HAP-1 (cell line): ENCODE measurements at regions not wholly inside any gene's neighbourhood (a gene's known extent, or its start where the extent isn't known, plus 50 kb on each side); places are given as distances from the start of the nearest gene placed in this dataset.
A peak's percentile ranks its signal among the peaks of the same experiment; 100 is the strongest.

Experiments
- DNase-seq, 2 experiments: peaks; one replicate each; pipeline ENCODE4 v3.0.0-alpha.2; 2016 to 2020; ENCODE audit warnings: low spot score in 2 of 2
- H3K27me3 ChIP-seq: fragments of 250-450 bp; sonication (Bioruptor Pico); 2 replicates; pipeline ENCODE4 v1.5.1; 2020; ENCODE audit warnings: low read depth, mild to moderate bottlenecking, moderate library complexity
- H3K36me3 ChIP-seq: fragments of 250-450 bp; sonication (Bioruptor Pico); replicated peaks from 2 replicates; pipeline ENCODE4 v1.5.1; 2020; ENCODE audit warnings: mild to moderate bottlenecking
- H3K4me1 ChIP-seq: fragments of 250-450 bp; sonication (Bioruptor Pico); 2 replicates; pipeline ENCODE4 v1.5.1; 2020; ENCODE audit warnings: mild to moderate bottlenecking
- H3K4me3 ChIP-seq: fragments of 250-450 bp; sonication (Bioruptor Pico); 2 replicates; pipeline ENCODE4 v1.5.1; 2020; ENCODE audit warnings: mild to moderate bottlenecking, moderate library complexity
- H3K9me3 ChIP-seq: fragments of 250-450 bp; sonication (Bioruptor Pico); 2 replicates; pipeline ENCODE4 v1.5.1; 2020; ENCODE audit warnings: mild to moderate bottlenecking, moderate library complexity
- in situ Hi-C: fragments of 300-500 bp; cut with MboI; formaldehyde crosslinking; loops from 3 replicates; pipeline ENCODE4 v1.14.3; 2020; ENCODE audit warnings: low sequenced_read_pairs, inconsistent platforms, mixed read lengths

DNA sequence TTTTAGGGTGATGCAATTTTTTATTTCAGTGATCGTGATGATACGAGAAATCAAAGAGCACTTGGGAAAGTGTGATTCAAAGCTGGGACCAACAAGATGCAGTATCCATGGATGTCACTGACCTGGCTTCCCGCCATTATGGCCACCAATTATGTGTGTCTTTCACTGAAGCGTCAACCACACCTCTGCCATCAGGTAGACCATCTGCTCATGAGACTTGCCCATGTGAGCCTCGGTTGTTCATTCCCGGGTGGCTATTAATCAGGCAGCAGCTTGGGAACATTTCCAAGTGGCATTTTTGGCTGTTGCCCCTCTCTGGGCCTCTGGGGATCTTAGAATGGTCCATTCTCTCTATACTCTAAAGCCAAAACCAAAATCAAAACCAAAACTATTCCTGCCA is 436.0 kb upstream of the ADAMTSL1 start:
- no peak for DNase-seq
- Histone ChIP-seq H3K9me3 (no peaks in the 10 kb centered on the region; the same call in 1 of the 2 replicates), H3K27me3 (no peaks in the 10 kb centered on the region), H3K4me1 (peaks cover 5% of the 10 kb centered on the region), H3K4me3 (no peak overlapping the region), H3K36me3 (no peaks in the 10 kb centered on the region)
- in situ Hi-C loops, result no loop called here

DNA sequence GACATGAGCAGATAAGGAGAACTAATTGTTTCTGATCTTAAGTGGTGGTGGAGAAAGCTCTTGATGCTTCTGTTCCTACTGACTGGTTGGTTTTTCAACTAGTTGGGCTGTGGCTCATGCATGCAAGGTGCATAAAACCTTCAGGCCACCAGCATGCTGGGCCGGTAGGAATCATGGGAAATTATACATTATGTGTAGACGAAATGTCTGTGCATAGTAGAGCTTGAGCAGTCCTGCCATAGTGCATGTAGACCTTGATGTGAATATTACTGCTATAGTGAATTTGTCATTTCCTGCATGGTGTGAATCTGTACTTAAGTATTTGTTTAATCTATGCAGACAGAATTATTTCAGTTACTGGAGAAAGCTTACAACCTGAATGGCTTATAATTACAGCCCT is 433.6 kb upstream of the ADAMTSL1 start:
- no peak overlapping the region for H3K4me3 ChIP-seq
- no peaks in the 10 kb centered on the region for H3K9me3 ChIP-seq
- DNase-seq, result no peak
- in situ Hi-C loops, result no loop called here
- H3K36me3 ChIP-seq, result no peaks in the 10 kb centered on the region
- peaks cover 5% of the 10 kb centered on the region for H3K4me1 ChIP-seq
- H3K27me3 ChIP-seq, result no peaks in the 10 kb centered on the region

DNA sequence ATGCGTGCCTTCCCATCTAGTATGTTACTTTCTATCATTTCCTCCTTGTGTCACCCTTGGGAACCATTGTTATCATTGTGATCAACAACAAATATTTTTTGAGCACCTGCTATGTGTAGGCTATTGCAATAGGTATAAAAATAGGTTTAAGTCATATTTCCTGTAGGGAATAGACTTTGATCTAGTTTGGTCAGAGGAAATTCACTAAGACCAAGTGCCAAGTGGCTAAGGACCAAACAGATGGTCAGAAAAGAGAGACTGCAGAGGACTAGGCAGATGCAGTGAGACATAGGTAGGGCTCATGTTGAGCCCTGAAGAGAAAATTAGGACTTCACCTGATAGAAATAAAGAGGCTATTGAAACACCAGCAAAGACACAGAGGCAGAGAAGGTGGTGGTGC is 430.0 kb upstream of the ADAMTSL1 start:
- no peak overlapping the region for H3K4me3 ChIP-seq
- H3K9me3 ChIP-seq, result no peaks in the 10 kb centered on the region
- H3K4me1 ChIP-seq, result no peaks in the 10 kb centered on the region; the same call in 1 of the 2 replicates
- in situ Hi-C loops, result no loop called here
- no peaks in the 10 kb centered on the region for H3K27me3 ChIP-seq
- no peak for DNase-seq
- H3K36me3 ChIP-seq, result no peaks in the 10 kb centered on the region

DNA sequence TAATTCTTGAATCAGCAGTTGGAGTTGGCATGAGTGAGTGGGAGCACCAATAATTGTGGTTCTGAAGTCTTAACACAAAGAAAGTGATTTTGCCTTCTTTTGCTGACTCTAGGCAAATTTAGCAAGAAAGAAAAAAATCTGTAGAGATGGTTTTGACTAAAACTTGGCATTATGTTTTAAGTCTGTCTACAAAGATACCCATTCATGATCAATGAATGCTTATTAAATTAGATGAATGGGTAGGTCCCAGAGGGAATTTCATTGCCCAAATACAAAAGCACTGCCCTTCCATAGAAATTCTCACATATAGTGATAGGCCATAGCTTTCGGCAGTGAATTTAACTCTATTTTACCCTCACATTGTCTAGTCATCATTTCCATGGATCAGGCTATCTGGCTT is 428.6 kb upstream of the ADAMTSL1 start:
- H3K27me3 ChIP-seq, result no peaks in the 10 kb centered on the region
- H3K4me1 ChIP-seq, result no peaks in the 10 kb centered on the region; the same call in 1 of the 2 replicates
- in situ Hi-C loops, result no loop called here

DNA sequence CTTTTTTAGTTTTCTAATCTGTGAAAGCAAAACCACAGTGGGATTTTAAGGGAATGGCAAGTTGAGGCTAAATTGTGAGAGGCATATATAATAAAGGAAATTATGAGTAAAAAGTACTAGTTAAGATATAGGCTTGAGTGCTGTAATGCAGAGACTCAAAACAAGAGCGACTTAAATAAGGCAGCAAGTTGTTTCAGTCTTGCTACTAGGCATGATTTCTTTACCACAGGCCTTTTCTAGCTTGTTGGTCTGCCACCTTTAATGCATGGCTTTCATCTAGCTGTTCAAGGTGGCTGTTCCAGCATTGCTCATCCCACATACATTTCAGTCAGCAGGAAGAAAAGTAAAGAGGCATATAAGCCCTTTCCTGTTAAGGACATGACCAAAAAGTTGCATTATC is 427.9 kb upstream of the ADAMTSL1 start:
- Histone ChIP-seq H3K4me3 (no peak overlapping the region), H3K27me3 (no peaks in the 10 kb centered on the region), H3K4me1 (no peaks in the 10 kb centered on the region; the same call in 1 of the 2 replicates), H3K36me3 (no peaks in the 10 kb centered on the region), H3K9me3 (no peaks in the 10 kb centered on the region)
- in situ Hi-C loops, result no loop called here
- no peak for DNase-seq

More for the DNA sequence above, 428.6 kb upstream of the ADAMTSL1 start:
- no peak for DNase-seq
- H3K4me3 ChIP-seq, result no peak overlapping the region
- no peaks in the 10 kb centered on the region for H3K36me3 ChIP-seq
- H3K9me3 ChIP-seq, result no peaks in the 10 kb centered on the region

DNA sequence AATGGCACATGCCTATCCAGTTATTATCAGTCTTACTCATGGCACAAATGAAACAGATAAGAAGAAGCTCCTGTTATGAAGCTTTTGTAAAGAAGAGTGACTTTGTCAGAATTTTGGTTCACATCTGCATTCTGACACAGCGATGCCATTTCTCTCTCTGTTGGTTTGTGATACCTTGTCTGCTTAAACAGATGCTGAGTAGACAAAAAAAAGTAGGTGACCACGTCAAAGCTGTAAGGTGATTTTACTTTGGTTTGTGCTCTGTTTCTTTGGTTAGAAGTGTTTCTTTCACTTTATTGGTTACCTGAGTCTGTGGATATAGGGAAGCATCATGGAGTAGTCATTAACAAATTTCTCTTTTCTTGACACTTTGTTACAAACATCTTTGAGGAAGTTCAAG is 422.3 kb upstream of the ADAMTSL1 start:
- Histone ChIP-seq H3K9me3 (no peaks in the 10 kb centered on the region), H3K4me3 (no peak overlapping the region), H3K27me3 (no peaks in the 10 kb centered on the region), H3K4me1 (no peaks in the 10 kb centered on the region), H3K36me3 (no peaks in the 10 kb centered on the region)
- in situ Hi-C loops, result no loop called here
- no peak for DNase-seq

DNA sequence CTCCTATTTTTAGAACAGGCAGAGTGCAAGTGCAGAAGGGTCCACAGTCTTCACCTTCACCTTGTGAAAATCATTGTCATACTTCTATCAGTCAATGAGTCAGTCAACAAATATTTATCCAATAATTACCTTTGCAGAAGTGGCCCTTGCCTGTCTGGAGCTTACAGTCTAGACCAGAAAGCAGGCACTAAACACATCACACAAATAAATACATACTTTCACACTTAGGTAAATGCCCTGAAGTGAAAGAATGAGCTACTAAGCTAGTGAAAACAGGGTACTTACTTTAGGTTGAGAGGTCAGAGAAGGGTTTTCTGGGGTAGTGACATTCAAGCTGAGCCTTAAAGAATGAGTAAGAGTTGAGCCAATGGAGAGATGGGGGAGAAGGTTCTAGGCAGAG is 421.9 kb upstream of the ADAMTSL1 start:
- Histone ChIP-seq H3K27me3 (no peaks in the 10 kb centered on the region), H3K9me3 (no peaks in the 10 kb centered on the region), H3K4me1 (no peaks in the 10 kb centered on the region), H3K36me3 (no peaks in the 10 kb centered on the region), H3K4me3 (no peak overlapping the region)
- in situ Hi-C loops, result no loop called here
- DNase-seq, result no peak

DNA sequence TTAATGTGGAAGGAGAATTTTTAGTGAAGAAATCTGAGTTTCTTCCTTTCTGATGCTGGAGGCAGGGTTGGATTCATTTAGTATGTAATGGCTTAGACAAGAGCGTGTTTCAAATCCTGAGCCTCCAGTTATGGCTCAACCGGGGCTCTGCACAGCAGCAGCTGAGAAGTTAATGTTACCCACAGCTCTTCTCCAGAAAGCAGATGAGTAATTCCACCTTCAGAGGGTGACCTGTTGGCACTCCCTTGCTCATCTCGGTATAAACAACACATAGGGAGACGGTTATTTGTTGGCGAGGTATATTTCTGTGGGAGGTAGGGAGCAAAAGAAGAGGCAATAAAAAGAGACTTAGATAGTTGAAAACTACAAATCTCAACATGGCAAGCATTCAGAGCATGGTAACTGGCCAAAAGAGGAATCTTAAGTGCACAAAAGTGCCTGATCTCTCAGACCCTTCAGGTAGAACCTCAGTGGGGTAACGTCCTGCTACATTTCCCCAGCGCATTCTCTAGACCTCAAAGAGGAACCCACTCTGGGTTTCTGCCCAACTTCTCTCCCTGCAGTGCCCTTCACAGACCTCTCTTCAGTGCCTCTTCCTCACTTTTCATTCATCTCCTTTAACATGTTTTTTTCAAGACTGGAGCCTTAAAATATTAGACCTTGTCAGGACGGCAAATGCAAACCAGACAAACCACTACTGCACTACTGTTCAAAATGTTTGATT is 417.5 kb upstream of the ADAMTSL1 start:
- in situ Hi-C loops, result no loop called here
- DNase-seq, result no peak
- H3K9me3 ChIP-seq, result no peaks in the 10 kb centered on the region
- H3K27me3 ChIP-seq, result no peaks in the 10 kb centered on the region
- H3K4me1 ChIP-seq, result peaks cover 2% of the 10 kb centered on the region; the same call in 1 of the 2 replicates
- no peaks in the 10 kb centered on the region for H3K36me3 ChIP-seq
- H3K4me3 ChIP-seq, result no peak overlapping the region

DNA sequence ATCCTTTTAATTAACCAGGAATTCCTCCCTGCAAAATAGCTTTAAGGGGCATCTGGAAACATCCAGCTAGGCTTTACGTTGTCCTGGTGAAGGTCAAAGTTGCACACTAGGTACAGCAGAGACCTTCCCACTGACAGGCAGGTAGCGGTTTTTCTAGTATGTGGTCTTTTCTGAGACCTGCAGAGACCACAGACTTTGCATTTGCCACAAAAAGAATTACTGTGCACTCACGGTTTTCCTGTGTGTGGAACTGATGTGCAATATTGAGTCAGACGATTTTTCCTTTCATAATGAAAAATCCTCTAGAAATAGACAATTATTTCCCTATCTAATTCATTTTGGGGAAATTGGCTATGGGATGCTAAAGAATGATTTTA is 417.0 kb upstream of the ADAMTSL1 start:
- in situ Hi-C loops, result no loop called here
- DNase-seq, result no peak
- Histone ChIP-seq H3K4me1 (peaks cover 2% of the 10 kb centered on the region; the same call in 1 of the 2 replicates), H3K36me3 (no peaks in the 10 kb centered on the region), H3K4me3 (no peak overlapping the region), H3K9me3 (no peaks in the 10 kb centered on the region), H3K27me3 (no peaks in the 10 kb centered on the region)

DNA sequence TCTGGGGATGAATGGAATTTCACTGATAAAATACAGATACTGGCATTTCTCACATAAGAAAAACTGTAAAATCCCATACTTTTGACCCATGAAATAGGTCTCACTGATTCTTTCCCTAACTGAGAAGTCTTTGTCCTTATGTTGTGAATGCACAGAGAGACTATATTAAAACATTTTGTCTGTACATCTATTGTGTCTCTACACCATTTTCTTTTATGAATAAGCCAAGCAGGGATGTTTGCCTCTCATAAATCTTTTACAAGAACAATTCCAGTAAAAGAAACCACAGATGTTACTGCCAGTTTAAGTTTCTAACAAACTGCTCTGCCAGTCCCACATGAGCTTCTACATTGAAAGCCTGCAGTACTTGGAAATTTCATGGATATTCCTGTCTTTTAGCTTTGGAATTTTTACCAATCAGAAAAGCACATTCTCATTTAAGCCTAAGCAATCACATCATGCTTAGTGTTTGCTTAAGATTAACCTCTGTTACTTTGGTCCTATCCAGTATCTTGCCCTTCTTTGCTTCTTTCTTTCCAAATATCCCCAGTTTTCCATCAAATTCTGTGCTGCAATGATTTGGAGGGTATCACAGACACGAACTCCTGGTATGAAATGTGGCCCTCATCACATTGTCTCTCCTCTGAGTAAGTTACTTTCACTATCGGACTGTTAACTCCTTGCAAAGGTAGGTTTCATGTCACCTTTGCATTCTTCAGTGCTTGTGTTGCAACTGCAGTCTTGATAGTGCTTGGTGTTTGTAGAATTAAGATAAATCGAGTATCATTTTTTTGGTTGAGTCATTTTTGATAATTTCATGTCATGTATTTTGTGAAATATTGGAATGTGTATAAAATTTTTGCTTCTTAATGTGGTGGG is 415.1 kb upstream of the ADAMTSL1 start:
- Histone ChIP-seq H3K9me3 (no peaks in the 10 kb centered on the region), H3K36me3 (no peaks in the 10 kb centered on the region), H3K4me1 (peaks cover 2% of the 10 kb centered on the region; the same call in 1 of the 2 replicates), H3K27me3 (no peaks in the 10 kb centered on the region), H3K4me3 (no peak overlapping the region)
- in situ Hi-C loops, result no loop called here
- peak in 1 of 2 experiments; percentile 52 for DNase-seq

DNA sequence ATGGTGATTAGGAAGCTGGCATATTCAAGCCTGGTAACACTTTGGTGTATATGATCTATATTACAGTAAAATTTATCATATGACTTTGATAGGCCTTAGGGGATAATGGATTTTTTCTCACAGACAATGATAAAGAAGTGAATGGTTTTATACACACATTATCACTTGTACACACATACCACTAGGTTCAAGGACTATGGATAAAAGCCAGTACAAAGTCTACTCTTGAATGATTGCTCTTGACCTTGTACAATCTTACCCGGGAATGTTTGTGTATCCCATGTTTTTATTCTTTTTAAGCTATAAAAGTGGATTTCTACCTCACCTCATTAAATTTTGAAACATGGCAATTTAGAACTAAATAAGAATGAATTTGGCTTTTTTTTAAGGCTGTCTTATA is 414.5 kb upstream of the ADAMTSL1 start:
- H3K9me3 ChIP-seq, result no peaks in the 10 kb centered on the region
- in situ Hi-C loops, result no loop called here

DNA sequence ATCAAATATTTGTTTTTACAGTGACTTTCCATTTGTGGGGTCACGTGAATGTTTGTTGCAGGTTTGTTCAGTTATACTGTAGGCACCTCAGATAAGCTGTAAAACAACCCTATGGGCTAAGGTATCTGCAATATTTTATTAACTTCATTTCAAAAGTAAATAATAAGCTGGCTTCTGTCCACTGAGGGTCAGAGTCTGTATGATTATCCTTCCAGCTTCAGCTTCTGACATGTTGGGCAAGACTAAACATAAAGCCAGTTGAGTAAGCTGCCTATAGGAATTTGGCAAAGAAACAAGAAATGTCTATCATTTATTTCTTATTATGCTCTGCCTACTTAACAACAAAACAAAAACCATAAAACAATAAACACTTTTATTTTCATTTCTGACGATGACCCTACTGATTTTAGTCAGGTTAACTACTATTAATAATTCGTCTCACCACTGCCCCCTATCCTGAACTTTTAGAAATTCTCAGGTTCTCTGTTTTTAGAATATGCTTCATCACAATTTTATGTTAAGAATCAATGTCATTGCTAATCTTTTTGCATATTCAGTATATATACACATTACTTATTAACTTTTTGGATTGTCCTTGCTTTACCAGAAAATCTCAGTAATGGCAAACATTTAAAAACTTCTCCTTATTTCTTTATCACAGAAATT is 413.6 kb upstream of the ADAMTSL1 start:
- no peaks in the 10 kb centered on the region for H3K9me3 ChIP-seq
- DNase-seq, result no peak

More for the DNA sequence above, 414.5 kb upstream of the ADAMTSL1 start:
- DNase-seq, result no peak
- Histone ChIP-seq H3K36me3 (no peaks in the 10 kb centered on the region), H3K27me3 (no peaks in the 10 kb centered on the region), H3K4me3 (no peak overlapping the region), H3K4me1 (peaks cover 2% of the 10 kb centered on the region; the same call in 1 of the 2 replicates)

DNA sequence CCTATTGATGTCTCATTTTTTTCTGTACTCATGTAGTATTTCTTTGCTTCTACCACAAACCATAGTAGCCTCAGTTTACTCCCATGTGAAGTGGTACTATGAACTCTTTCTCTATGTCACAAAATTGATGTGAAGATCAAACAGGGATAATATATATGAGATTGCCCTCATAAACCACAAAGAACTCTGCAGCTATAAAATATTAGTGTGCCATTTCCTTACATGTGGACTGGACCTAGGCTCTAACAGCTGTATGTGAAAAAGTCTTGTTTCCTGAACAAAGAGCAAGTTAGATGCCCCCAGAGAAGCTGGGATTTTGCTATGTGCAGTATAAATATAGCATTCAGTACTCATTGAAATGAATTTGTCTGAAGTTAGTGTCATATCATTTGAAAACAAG is 412.6 kb upstream of the ADAMTSL1 start:
- Histone ChIP-seq H3K9me3 (no peaks in the 10 kb centered on the region), H3K27me3 (no peaks in the 10 kb centered on the region), H3K4me3 (no peak overlapping the region), H3K36me3 (no peaks in the 10 kb centered on the region), H3K4me1 (peaks cover 2% of the 10 kb centered on the region; the same call in 1 of the 2 replicates)
- DNase-seq, result no peak
- in situ Hi-C loops, result no loop called here

More for the DNA sequence above, 413.6 kb upstream of the ADAMTSL1 start:
- H3K4me3 ChIP-seq, result no peak overlapping the region
- no peaks in the 10 kb centered on the region for H3K36me3 ChIP-seq
- peaks cover 2% of the 10 kb centered on the region; the same call in 1 of the 2 replicates for H3K4me1 ChIP-seq
- in situ Hi-C loops, result no loop called here
- H3K27me3 ChIP-seq, result no peaks in the 10 kb centered on the region
